BLaER1 (cell line): ENCODE measurements at regions not wholly inside any gene's neighbourhood (a gene's known extent, or its start where the extent isn't known, plus 50 kb on each side); places are given as distances from the start of the nearest gene placed in this dataset.

ENCODE experiments used
- H3K27ac ChIP-seq: shearing (Covaris generic); formaldehyde crosslinking; 2 replicates; pipeline ENCODE4 v1.8.1; 2022
- H3K27me3 ChIP-seq: shearing (Covaris generic); formaldehyde crosslinking; 2 replicates; pipeline ENCODE4 v1.8.1; 2022
- H3K36me3 ChIP-seq: shearing (Covaris generic); formaldehyde crosslinking; 2 replicates; pipeline ENCODE4 v1.8.1; 2022
- H3K4me1 ChIP-seq: shearing (Covaris generic); formaldehyde crosslinking; 2 replicates; pipeline ENCODE4 v1.8.1; 2022
- H3K4me2 ChIP-seq: shearing (Covaris generic); formaldehyde crosslinking; 2 replicates; pipeline ENCODE4 v1.8.1; 2022
- H3K4me3 ChIP-seq: shearing (Covaris generic); formaldehyde crosslinking; 2 replicates; pipeline ENCODE4 v1.8.1; 2022
- H3K9ac ChIP-seq: shearing (Covaris generic); formaldehyde crosslinking; 2 replicates; pipeline ENCODE4 v1.8.1; 2022
- H3K9me3 ChIP-seq: shearing (Covaris generic); formaldehyde crosslinking; 2 replicates; pipeline ENCODE4 v1.8.1; 2022
- H4K20me1 ChIP-seq: shearing (Covaris generic); formaldehyde crosslinking; 2 replicates; pipeline ENCODE4 v1.8.1; 2022
- Cebpa-rat ChIP-seq: shearing (Covaris generic); IDR thresholded peaks from 2 replicates; pipeline ENCODE4 v1.8.1; 2022

GRCh38 chr5:20469390-20469789 lies 481.4 kb upstream of the CDH18 start:
- Histone ChIP-seq H3K4me2 (no peak overlapping the region), H3K4me1 (no peaks in the 10 kb centered on the region), H4K20me1 (no peaks in the 10 kb centered on the region), H3K9ac (no peak overlapping the region), H3K27ac (no peak overlapping the region), H3K27me3 (no peaks in the 10 kb centered on the region), H3K36me3 (no peaks in the 10 kb centered on the region), H3K9me3 (no peaks in the 10 kb centered on the region), H3K4me3 (no peak overlapping the region)
- TF ChIP-seq Cebpa-rat, result no peak

DNA sequence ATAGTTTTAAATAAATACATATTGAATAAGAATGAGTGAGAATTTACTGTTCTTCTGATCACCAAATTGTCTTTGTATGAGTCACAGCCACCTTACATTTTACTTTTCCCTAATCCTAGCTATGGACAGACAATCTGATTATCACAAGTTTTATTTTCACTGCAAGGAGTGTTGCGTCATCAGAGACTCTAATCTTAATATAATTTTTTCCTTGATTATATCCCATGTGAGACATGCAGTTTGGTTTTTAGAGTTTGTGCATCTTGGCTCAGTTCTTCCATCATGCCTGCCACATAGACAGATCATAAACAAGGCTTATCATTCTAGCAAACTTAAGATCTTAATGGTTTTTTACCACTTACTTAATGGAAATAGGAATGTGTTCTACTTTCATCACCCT lies 478.5 kb upstream of the CDH18 start:
- no peak; the same call in 1 of the 2 replicates for TF ChIP-seq Cebpa-rat
- no peak overlapping the region for H3K27ac ChIP-seq
- no peaks in the 10 kb centered on the region for H3K9me3 ChIP-seq
- no peaks in the 10 kb centered on the region for H3K27me3 ChIP-seq
- no peaks in the 10 kb centered on the region for H3K4me1 ChIP-seq
- no peaks in the 10 kb centered on the region for H4K20me1 ChIP-seq
- H3K4me2 ChIP-seq, result no peak overlapping the region
- no peak overlapping the region for H3K9ac ChIP-seq
- no peaks in the 10 kb centered on the region for H3K36me3 ChIP-seq
- no peak overlapping the region for H3K4me3 ChIP-seq

GRCh38 chr5:20463206-20463605 lies 475.2 kb upstream of the CDH18 start:
- no peak overlapping the region for H3K27ac ChIP-seq
- no peaks in the 10 kb centered on the region for H4K20me1 ChIP-seq
- H3K9me3 ChIP-seq, result no peaks in the 10 kb centered on the region
- no peaks in the 10 kb centered on the region for H3K36me3 ChIP-seq
- H3K4me2 ChIP-seq, result no peak overlapping the region
- no peak overlapping the region for H3K4me3 ChIP-seq
- no peak for TF ChIP-seq Cebpa-rat
- H3K9ac ChIP-seq, result no peak overlapping the region
- H3K4me1 ChIP-seq, result no peaks in the 10 kb centered on the region
- no peaks in the 10 kb centered on the region for H3K27me3 ChIP-seq

GRCh38 chr5:20446121-20446520 lies 458.1 kb upstream of the CDH18 start:
- Histone ChIP-seq H3K9ac (no peak overlapping the region), H4K20me1 (no peaks in the 10 kb centered on the region), H3K27ac (no peak overlapping the region), H3K4me3 (no peak overlapping the region), H3K9me3 (no peaks in the 10 kb centered on the region), H3K27me3 (no peaks in the 10 kb centered on the region), H3K36me3 (no peaks in the 10 kb centered on the region), H3K4me1 (no peaks in the 10 kb centered on the region), H3K4me2 (no peak overlapping the region)
- no peak for TF ChIP-seq Cebpa-rat

DNA sequence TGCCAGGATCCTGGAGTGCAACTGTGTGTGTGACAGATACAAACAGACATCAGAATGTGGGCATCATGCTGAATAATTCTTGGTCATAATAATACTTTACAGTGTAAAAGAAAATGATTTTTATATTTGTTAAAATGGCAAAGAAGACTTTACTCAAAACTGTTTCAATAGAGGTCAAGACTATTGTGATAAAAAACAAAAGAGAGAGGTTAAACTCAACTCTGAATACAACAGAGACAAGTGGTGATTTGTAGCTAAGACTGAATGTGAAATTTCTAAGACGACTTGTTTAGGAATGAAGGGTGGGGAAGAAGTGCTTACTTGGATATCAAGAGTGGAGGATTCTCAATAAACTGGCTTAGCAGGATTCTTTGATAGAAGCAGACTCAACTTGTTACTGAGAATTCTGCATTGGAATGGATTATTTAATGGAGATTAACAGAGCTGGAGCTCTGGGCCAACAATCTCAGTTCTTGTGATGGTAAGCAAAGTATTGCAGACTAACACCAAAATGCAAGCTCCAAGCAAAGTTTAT lies 457.4 kb upstream of the CDH18 start:
- Histone ChIP-seq H3K9me3 (no peaks in the 10 kb centered on the region), H3K4me1 (no peaks in the 10 kb centered on the region), H3K4me2 (no peak overlapping the region), H4K20me1 (no peaks in the 10 kb centered on the region), H3K27ac (no peak overlapping the region), H3K36me3 (no peaks in the 10 kb centered on the region), H3K4me3 (no peak overlapping the region), H3K27me3 (no peaks in the 10 kb centered on the region), H3K9ac (no peak overlapping the region)
- TF ChIP-seq Cebpa-rat, result no peak

DNA sequence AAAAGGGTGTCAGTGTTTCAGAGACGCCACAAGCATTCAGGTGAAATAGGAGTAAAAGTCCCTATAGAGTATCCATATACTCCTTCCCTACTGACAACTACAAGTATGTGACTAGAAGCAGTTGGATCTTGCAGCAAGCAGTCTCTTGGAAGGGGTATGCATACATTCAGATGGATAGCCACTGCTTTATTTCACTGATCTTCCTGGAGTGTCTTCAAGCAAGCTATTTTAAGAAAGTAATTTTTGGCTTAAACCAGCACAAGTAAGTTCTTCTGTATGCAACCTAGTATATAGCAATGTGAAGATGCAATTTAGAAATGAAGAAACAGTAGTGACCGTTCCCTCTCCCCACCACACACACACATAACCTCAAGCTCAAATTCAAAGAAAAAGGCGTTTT lies 446.8 kb upstream of the CDH18 start:
- Histone ChIP-seq H3K9me3 (no peaks in the 10 kb centered on the region), H3K27ac (no peak overlapping the region), H3K4me3 (no peak overlapping the region), H3K4me1 (no peaks in the 10 kb centered on the region), H3K4me2 (no peak overlapping the region), H3K27me3 (no peaks in the 10 kb centered on the region), H3K9ac (no peak overlapping the region), H4K20me1 (no peaks in the 10 kb centered on the region), H3K36me3 (no peaks in the 10 kb centered on the region)
- TF ChIP-seq Cebpa-rat, result no peak

DNA sequence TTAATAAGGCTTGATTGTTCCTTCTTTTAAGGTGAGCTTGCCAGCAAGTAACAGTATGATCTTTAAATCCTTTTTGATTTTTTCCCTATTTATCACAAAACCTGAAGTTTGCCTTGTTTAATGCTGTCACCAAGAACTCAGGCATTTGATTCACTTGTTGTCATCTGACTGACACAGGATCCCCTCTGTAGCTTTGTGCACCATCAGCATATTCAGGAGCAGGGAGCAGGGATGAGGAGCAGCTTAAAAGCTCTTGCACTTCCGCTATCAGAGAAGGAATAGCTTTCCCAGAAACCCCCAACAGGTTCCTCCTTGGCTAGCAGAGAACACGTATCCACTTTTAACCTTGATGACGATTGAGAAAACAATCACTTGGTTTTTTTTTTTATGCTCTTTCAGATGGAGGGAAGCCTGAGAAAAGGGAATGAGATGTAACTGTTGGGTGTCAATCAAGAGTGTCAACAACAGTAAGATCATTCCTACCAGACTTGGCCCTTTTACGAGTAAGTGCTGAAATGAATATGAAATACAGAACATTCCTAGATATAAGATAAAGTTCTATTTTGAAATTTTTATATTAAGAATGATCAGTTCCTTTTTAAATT lies 433.1 kb upstream of the CDH18 start:
- no peak overlapping the region for H3K4me2 ChIP-seq
- H3K4me3 ChIP-seq, result no peak overlapping the region
- H3K4me1 ChIP-seq, result no peaks in the 10 kb centered on the region
- no peak overlapping the region for H3K9ac ChIP-seq
- H3K27ac ChIP-seq, result no peak overlapping the region
- H3K36me3 ChIP-seq, result no peaks in the 10 kb centered on the region
- no peak for TF ChIP-seq Cebpa-rat
- H4K20me1 ChIP-seq, result no peaks in the 10 kb centered on the region
- H3K9me3 ChIP-seq, result no peaks in the 10 kb centered on the region
- H3K27me3 ChIP-seq, result no peaks in the 10 kb centered on the region
